ENCODE measurements at regions not wholly inside any gene's neighbourhood (a gene's known extent, or its start where the extent isn't known, plus 50 kb on each side); places are given as distances from the start of the nearest gene placed in this dataset.
A peak's percentile ranks its signal among the peaks of the same experiment; 100 is the strongest.

DNA sequence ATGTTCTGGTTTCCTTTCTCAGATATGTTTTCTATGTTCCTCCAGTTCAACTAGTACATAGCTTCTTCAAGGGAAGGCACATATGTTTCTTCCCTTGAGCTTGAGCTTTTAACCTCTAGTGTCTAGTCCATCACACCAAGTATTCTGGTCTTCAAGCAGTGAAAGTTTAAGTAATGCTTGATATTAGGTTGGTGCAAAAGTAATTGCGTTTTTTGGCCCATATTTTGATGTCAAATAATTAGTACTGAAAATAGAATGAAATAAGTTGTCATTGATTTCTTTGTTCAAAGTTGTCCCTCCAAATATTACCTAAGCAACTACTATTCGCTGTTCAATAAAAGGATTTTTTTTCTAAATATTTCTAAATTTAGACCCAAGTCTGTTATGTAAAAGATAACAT, 146.7 kb upstream of the TSC22D2 start:
- DNase-seq (no peak), FAIRE-seq (no peak)
- H3K36me3 ChIP-seq (ENCODE audit: control insufficient read depth in 2 of 3, insufficient read depth in 3 of 3, low read length in 3 of 3), result no peaks in the 10 kb centered on the region
- no peak for TF ChIP-seq CTCF (IDR thresholded peaks at IDR 0.05; ENCODE audit: borderline replicate concordance, extremely low read depth, insufficient read depth)
- no peaks in the 10 kb centered on the region for H3K27me3 ChIP-seq (ENCODE audit: control insufficient read depth, insufficient read depth, low read length)
- peaks cover 0 to 3% (median 0%) of the 10 kb centered on the region in 3 donors for H3K4me1 ChIP-seq (ENCODE audit: control insufficient read depth in 2 of 3, insufficient read depth in 2 of 3, low read depth in 1 of 3, low read length in 3 of 3)
- no peak overlapping the region for H3K9ac ChIP-seq (ENCODE audit: low read length in 3 of 3)
- intact Hi-C loops (cut with DNase I), result no loop called here
- H3K4me3 ChIP-seq (ENCODE audit: low read length in 3 of 3), result no peak overlapping the region
- no peaks in the 10 kb centered on the region for H3K9me3 ChIP-seq (ENCODE audit: control insufficient read depth in 2 of 3, insufficient read depth in 1 of 3, low read length in 3 of 3)
- H3K27ac ChIP-seq (ENCODE audit: low read depth in 2 of 2, low read length in 2 of 2), result no peak overlapping the region

- no peaks in the 10 kb centered on the region for H3K27me3 ChIP-seq (ENCODE audit: control insufficient read depth, insufficient read depth, low read length)
- H3K4me3 ChIP-seq (ENCODE audit: low read length in 3 of 3), result no peak overlapping the region
- peaks cover 3 to 11% (median 5%) of the 10 kb centered on the region in 3 donors for H3K4me1 ChIP-seq (ENCODE audit: control insufficient read depth in 2 of 3, insufficient read depth in 2 of 3, low read depth in 1 of 3, low read length in 3 of 3)
- no peak overlapping the region for H3K9ac ChIP-seq (ENCODE audit: low read length in 3 of 3)
- H3K36me3 ChIP-seq (ENCODE audit: control insufficient read depth in 2 of 3, insufficient read depth in 3 of 3, low read length in 3 of 3), result no peaks in the 10 kb centered on the region
- intact Hi-C loops (cut with DNase I), result no loop called here
- H3K9me3 ChIP-seq (ENCODE audit: control insufficient read depth in 2 of 3, insufficient read depth in 1 of 3, low read length in 3 of 3), result no peaks in the 10 kb centered on the region
- no peak for TF ChIP-seq CTCF (IDR thresholded peaks at IDR 0.05; ENCODE audit: borderline replicate concordance, extremely low read depth, insufficient read depth)
- FAIRE-seq (no peak), DNase-seq (peak in 3 of 5 donors; percentile 61 to 90 (median 84))
- H3K27ac ChIP-seq (ENCODE audit: low read depth in 2 of 2, low read length in 2 of 2), result no peak overlapping the region
These were observed 147.7 kb upstream of the TSC22D2 start for GRCh38 chr3:150260398-150260710.

DNA sequence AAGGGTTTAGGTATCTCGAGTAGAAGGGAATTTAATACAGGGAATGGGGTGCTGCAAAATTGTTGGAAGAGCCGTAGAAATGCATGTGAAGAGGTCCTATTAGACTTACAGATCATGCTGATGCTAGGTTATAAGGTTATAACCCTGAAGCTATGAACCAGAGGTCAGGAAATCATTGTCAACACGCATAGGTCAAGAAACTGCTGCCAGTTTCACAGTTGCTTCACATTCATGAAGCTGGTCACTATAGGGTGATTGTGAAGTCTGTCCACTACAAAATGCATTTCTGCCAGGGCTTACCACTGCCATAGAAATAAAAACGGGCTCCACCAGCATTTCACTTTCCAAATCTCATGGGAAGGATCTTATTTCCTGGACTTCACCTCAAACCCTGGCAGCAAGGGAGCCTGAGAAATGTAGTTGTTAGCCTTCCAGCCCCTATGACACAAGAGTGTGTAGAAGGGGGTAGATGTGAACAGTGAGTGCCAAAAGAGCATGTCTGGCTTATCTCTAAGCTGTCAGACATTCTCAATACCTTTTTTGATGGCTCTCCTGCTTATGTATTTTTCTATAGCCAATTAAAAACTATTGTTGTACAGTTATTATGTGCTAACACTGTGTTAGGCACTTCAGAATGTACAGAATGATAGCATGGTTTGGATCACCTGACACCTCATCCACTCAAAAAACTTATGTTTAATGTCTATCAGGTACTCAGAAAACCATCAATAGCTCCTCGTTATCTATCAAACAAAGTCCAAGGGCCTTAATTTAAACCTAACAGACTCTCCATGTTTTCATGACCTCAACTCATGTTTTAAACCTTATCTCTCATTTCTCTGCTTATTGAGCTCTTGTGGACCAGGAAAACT, 148.3 kb upstream of the TSC22D2 start:
- FAIRE-seq (no peak), DNase-seq (no peak)
- intact Hi-C loops (cut with DNase I), result no loop called here
- Histone ChIP-seq H3K27ac (ENCODE audit: low read depth in 2 of 2, low read length in 2 of 2) (no peak overlapping the region), H3K4me1 (ENCODE audit: control insufficient read depth in 2 of 3, insufficient read depth in 2 of 3, low read depth in 1 of 3, low read length in 3 of 3) (peaks cover 0 to 15% (median 6%) of the 10 kb centered on the region in 3 donors), H3K9me3 (ENCODE audit: control insufficient read depth in 2 of 3, insufficient read depth in 1 of 3, low read length in 3 of 3) (no peaks in the 10 kb centered on the region), H3K9ac (ENCODE audit: low read length in 3 of 3) (no peak overlapping the region), H3K27me3 (ENCODE audit: control insufficient read depth, insufficient read depth, low read length) (no peaks in the 10 kb centered on the region), H3K36me3 (ENCODE audit: control insufficient read depth in 2 of 3, insufficient read depth in 3 of 3, low read length in 3 of 3) (no peaks in the 10 kb centered on the region), H3K4me3 (ENCODE audit: low read length in 3 of 3) (no peak overlapping the region)
- TF ChIP-seq CTCF (IDR thresholded peaks at IDR 0.05; ENCODE audit: borderline replicate concordance, extremely low read depth, insufficient read depth), result no peak

Data from kidney (tissue), 13 donors.